HUES6 (cell line): ENCODE measurements at regions not wholly inside any gene's neighbourhood (a gene's known extent, or its start where the extent isn't known, plus 50 kb on each side); places are given as distances from the start of the nearest gene placed in this dataset.

Experiments
- H3K27ac ChIP-seq: 2 replicates; pipeline ENCODE4 v1.7.0; 2013; ENCODE audit warnings: low read depth, mild to moderate bottlenecking, low read length, inconsistent platforms
- H3K27me3 ChIP-seq: 2 replicates; pipeline ENCODE4 v1.6.1; 2013; ENCODE audit warnings: low read length; ENCODE audit not compliant: control insufficient read depth, insufficient read depth
- H3K36me3 ChIP-seq: 2 replicates; pipeline ENCODE4 v1.6.1; 2013; ENCODE audit warnings: low read length; ENCODE audit not compliant: control insufficient read depth, insufficient read depth
- H3K4me1 ChIP-seq: 2 replicates; pipeline ENCODE4 v1.6.1; 2013; ENCODE audit warnings: low read length; ENCODE audit not compliant: control insufficient read depth, insufficient read depth
- H3K4me3 ChIP-seq: 2 replicates; pipeline ENCODE4 v1.5.1; 2013; ENCODE audit warnings: low read depth, low read length
- H3K9ac ChIP-seq: one replicate; pipeline ENCODE4 v1.6.1; 2013; ENCODE audit warnings: mild to moderate bottlenecking, low read length
- H3K9me3 ChIP-seq: 2 replicates; pipeline ENCODE4 v1.6.1; 2013; ENCODE audit warnings: low read depth, low read length; ENCODE audit not compliant: control insufficient read depth, insufficient read depth

DNA sequence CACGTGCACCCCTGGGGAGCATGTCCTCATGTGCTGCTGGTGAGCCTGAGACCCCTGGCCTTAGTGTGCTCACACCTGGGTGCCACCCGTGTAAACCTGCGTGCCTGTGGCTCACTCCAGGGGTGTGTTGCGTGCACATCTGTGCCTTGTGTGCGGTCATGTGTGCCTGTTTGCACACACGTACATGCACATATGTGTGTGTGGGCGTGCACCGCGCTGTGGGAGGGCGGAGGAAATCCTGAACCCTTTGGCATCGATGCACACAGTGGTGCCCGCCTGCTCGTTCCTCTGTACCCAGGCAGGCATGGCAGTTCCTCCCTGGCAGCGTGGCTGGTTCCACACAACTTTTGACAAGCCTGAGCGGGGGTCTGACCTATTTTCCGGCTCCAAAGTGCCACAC lies 1181.9 kb downstream of the BRD1 start:
- Histone ChIP-seq H3K9ac (no peak overlapping the region), H3K4me1 (no peaks in the 10 kb centered on the region)

GRCh38 chr22:48644997-48645396 lies 1182.7 kb downstream of the BRD1 start:
- Histone ChIP-seq H3K9ac (no peak overlapping the region), H3K4me1 (no peaks in the 10 kb centered on the region), H3K4me3 (no peak overlapping the region)

More for the DNA sequence above, 1181.9 kb downstream of the BRD1 start:
- Histone ChIP-seq H3K27ac (no peak overlapping the region), H3K4me3 (no peak overlapping the region), H3K27me3 (no peaks in the 10 kb centered on the region), H3K9me3 (no peaks in the 10 kb centered on the region), H3K36me3 (no peaks in the 10 kb centered on the region)

DNA sequence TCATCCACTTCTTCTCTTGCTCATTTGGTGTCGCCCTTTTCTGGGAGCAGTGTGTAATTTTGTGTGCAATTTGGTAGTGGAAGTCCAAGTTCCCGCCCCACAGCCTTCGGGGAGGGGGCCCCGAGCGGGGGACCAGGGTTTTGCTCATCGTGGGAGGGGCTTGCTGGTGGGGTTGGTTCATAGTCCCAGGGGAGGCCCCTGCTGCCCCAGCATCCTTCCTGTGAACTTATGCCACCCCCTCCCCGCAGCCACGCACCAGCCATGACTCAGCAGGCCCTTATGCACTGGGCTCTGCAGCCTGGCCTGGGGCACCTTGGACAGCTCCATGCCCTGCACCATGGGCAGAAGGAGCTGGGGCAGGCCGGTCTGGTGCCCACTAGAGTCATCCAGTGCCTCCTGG lies 1183.6 kb downstream of the BRD1 start:
- Histone ChIP-seq H3K36me3 (no peaks in the 10 kb centered on the region), H3K4me1 (no peaks in the 10 kb centered on the region), H3K27me3 (no peaks in the 10 kb centered on the region), H3K9me3 (no peaks in the 10 kb centered on the region), H3K4me3 (no peak overlapping the region), H3K9ac (no peak overlapping the region), H3K27ac (no peak overlapping the region)

More at GRCh38 chr22:48644997-48645396, 1182.7 kb downstream of the BRD1 start:
- Histone ChIP-seq H3K27ac (no peak overlapping the region), H3K27me3 (no peaks in the 10 kb centered on the region), H3K9me3 (no peaks in the 10 kb centered on the region), H3K36me3 (no peaks in the 10 kb centered on the region)

DNA sequence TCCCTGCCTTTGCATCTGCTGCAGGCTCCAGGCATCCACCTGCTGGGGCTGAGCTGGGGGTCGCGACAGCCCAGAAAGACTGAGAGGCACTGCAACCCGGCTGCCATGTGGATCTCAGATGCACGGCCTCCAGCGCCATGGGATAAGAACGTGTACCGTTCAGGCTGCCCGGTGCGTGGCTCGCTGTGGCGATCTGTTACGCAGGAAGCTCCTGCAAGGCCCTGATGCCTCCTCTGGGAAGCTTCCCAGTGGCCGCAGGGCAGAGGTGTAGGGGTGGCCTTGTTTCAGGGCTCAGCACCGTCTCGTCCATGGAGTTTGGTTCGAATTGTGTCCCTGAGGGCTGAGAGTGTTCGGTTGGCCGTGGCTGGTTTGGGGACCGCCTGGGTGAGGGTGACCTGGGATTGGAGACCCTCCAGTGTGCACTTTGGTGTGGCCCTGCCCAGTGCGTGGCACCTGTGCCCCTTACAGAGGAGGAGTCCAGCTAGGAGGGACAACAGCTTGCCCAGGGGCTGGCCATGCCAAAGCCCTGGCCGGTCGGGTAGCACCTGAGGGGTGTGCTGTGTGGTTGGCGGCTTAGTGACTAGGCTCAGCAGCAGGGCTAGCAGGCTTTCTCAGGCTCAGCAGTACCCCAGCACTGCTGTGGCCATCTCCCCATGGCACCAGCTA lies 1184.5 kb downstream of the BRD1 start:
- Histone ChIP-seq H3K36me3 (no peaks in the 10 kb centered on the region), H3K27me3 (no peaks in the 10 kb centered on the region), H3K4me3 (no peak overlapping the region), H3K27ac (no peak overlapping the region), H3K4me1 (no peaks in the 10 kb centered on the region), H3K9ac (no peak overlapping the region), H3K9me3 (no peaks in the 10 kb centered on the region)

GRCh38 chr22:48642550-48642949 lies 1185.1 kb downstream of the BRD1 start:
- Histone ChIP-seq H3K4me1 (no peaks in the 10 kb centered on the region), H3K4me3 (no peak overlapping the region), H3K9ac (no peak overlapping the region), H3K27me3 (no peaks in the 10 kb centered on the region), H3K9me3 (no peaks in the 10 kb centered on the region), H3K36me3 (no peaks in the 10 kb centered on the region), H3K27ac (no peak overlapping the region)

DNA sequence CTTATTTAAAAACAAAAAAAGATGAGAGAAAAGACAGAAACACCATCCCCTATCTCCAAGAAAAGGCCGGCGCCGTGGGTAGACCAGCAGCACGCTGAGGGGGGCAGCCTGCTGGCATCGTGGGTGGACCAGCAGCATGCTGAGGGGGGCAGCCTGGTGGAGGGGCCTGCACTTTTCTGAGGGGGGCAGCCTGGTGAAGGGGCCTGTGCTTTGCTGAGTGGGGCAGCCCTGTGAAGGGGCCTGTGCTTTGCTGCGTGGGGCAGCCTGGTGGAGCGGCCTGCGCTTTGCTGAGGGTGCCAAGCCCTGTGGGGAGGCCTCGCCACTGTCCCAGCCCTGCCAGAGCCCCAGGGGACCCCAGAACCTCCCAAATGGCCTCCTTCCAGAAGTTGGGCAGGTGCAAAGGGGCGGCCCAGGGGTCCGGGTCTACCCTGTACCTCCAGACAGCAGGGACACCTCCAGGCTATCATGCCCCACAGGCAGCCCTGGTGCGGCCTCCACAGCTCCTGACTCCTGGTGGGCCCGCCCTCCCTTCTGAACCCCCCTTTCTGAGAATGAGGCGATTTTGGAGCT lies 1185.7 kb downstream of the BRD1 start:
- Histone ChIP-seq H3K9me3 (no peaks in the 10 kb centered on the region), H3K27ac (no peak overlapping the region), H3K36me3 (no peaks in the 10 kb centered on the region), H3K4me3 (no peak overlapping the region), H3K4me1 (no peaks in the 10 kb centered on the region), H3K9ac (no peak overlapping the region), H3K27me3 (no peaks in the 10 kb centered on the region)

GRCh38 chr22:48640890-48641841 lies 1186.5 kb downstream of the BRD1 start:
- Histone ChIP-seq H3K4me1 (no peaks in the 10 kb centered on the region), H3K36me3 (no peaks in the 10 kb centered on the region), H3K9me3 (no peaks in the 10 kb centered on the region; the same call in 1 of the 2 replicates), H3K27ac (no peak overlapping the region), H3K4me3 (no peak overlapping the region), H3K27me3 (no peaks in the 10 kb centered on the region), H3K9ac (no peak overlapping the region)

GRCh38 chr22:48639896-48640748 lies 1187.6 kb downstream of the BRD1 start:
- Histone ChIP-seq H3K9ac (no peak overlapping the region), H3K27ac (no peak overlapping the region), H3K9me3 (no peaks in the 10 kb centered on the region; the same call in 1 of the 2 replicates), H3K4me1 (no peaks in the 10 kb centered on the region), H3K4me3 (no peak overlapping the region), H3K27me3 (no peaks in the 10 kb centered on the region), H3K36me3 (no peaks in the 10 kb centered on the region)

GRCh38 chr22:48639021-48639795 lies 1188.5 kb downstream of the BRD1 start:
- Histone ChIP-seq H3K4me3 (no peak overlapping the region), H3K27ac (no peak overlapping the region), H3K4me1 (no peaks in the 10 kb centered on the region), H3K36me3 (no peaks in the 10 kb centered on the region), H3K9me3 (no peaks in the 10 kb centered on the region; the same call in 1 of the 2 replicates), H3K27me3 (no peaks in the 10 kb centered on the region), H3K9ac (no peak overlapping the region)

- Histone ChIP-seq H3K36me3 (no peaks in the 10 kb centered on the region), H3K27me3 (no peaks in the 10 kb centered on the region), H3K4me3 (no peak overlapping the region), H3K9me3 (no peaks in the 10 kb centered on the region; the same call in 1 of the 2 replicates), H3K4me1 (no peaks in the 10 kb centered on the region), H3K27ac (no peak overlapping the region), H3K9ac (no peak overlapping the region)
Observed at GRCh38 chr22:48637231-48637630, 1190.4 kb downstream of the BRD1 start.
